ENCODE measurements at regions not wholly inside any gene's neighbourhood (a gene's known extent, or its start where the extent isn't known, plus 50 kb on each side); places are given as distances from the start of the nearest gene placed in this dataset.

DNA sequence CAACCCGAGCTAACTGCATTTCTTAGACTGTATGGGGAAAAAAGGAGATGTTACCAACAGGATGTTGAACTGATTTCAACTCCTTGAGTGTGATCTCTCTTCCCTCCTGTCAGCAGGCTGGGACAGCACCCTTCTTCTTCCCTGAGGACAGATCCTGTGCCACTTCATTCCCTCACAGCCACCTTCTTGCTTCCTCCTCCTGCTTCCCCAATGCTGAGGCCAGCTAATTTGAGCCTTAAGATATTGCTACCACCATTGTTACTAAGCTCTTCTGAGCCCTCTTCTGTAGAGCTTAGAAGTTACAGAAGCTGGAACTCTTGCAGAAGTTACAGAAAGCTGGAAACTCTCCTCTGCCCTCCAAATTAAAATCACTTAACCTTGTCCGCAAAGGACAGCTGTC lies 88.8 kb downstream of the SPTSSA start:
- H3K27ac Mint-ChIP-seq (ENCODE audit: unreplicated experiment), result no peak overlapping the region
- no peak for DNase-seq (ENCODE audit: low spot score)
- no peaks in the 10 kb centered on the region for H3K4me1 Mint-ChIP-seq (ENCODE audit: unreplicated experiment)
- TF ChIP-seq CTCF (IDR thresholded peaks at IDR 0.05; ENCODE audit: unreplicated experiment), result no peak
- no peaks in the 10 kb centered on the region for H3K36me3 Mint-ChIP-seq (ENCODE audit: low read depth, unreplicated experiment)
- no peak overlapping the region for H3K4me3 Mint-ChIP-seq (ENCODE audit: unreplicated experiment)
- no peaks in the 10 kb centered on the region for H3K9me3 Mint-ChIP-seq (ENCODE audit: unreplicated experiment)
- no peaks in the 10 kb centered on the region for H3K27me3 Mint-ChIP-seq (ENCODE audit: unreplicated experiment)

- Mint-ChIP-seq H3K36me3 (ENCODE audit: low read depth, unreplicated experiment) (no peaks in the 10 kb centered on the region), H3K4me1 (ENCODE audit: unreplicated experiment) (no peaks in the 10 kb centered on the region), H3K27me3 (ENCODE audit: unreplicated experiment) (no peaks in the 10 kb centered on the region), H3K4me3 (ENCODE audit: unreplicated experiment) (no peak overlapping the region), H3K9me3 (ENCODE audit: unreplicated experiment) (no peaks in the 10 kb centered on the region), H3K27ac (ENCODE audit: unreplicated experiment) (no peak overlapping the region)
- no peak for TF ChIP-seq CTCF (IDR thresholded peaks at IDR 0.05; ENCODE audit: unreplicated experiment)
- DNase-seq (ENCODE audit: low spot score), result no peak
These were observed 89.3 kb downstream of the SPTSSA start for GRCh38 chr14:34372786-34373185.

DNA sequence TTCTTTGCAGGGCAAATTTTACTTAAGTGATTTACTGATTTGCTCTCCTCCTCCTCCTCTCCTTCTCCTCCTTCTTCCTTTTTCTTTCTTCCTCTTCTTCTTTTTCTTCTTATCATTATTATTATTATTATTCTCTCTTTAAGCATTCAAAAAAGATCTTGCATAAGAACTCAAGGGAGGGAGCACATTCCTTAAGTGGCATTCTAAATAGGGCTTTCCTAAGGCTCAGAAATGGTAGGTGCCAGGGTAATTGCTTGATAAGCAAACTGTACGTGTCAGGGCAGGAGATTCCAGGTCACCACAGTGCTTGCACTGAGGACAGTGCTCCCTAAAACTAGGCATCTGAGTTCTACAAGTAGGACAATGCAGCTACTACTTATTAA lies 92.4 kb downstream of the SPTSSA start:
- H3K9me3 Mint-ChIP-seq (ENCODE audit: unreplicated experiment), result no peaks in the 10 kb centered on the region
- no peaks in the 10 kb centered on the region for H3K36me3 Mint-ChIP-seq (ENCODE audit: low read depth, unreplicated experiment)
- no peak overlapping the region for H3K4me3 Mint-ChIP-seq (ENCODE audit: unreplicated experiment)
- no peaks in the 10 kb centered on the region for H3K4me1 Mint-ChIP-seq (ENCODE audit: unreplicated experiment)
- no peaks in the 10 kb centered on the region for H3K27me3 Mint-ChIP-seq (ENCODE audit: unreplicated experiment)
- TF ChIP-seq CTCF (IDR thresholded peaks at IDR 0.05; ENCODE audit: unreplicated experiment), result no peak
- no peak overlapping the region for H3K27ac Mint-ChIP-seq (ENCODE audit: unreplicated experiment)
- no peak for DNase-seq (ENCODE audit: low spot score)

- Mint-ChIP-seq H3K36me3 (ENCODE audit: low read depth, unreplicated experiment) (no peaks in the 10 kb centered on the region), H3K4me1 (ENCODE audit: unreplicated experiment) (no peaks in the 10 kb centered on the region), H3K27ac (ENCODE audit: unreplicated experiment) (no peak overlapping the region), H3K27me3 (ENCODE audit: unreplicated experiment) (no peaks in the 10 kb centered on the region), H3K9me3 (ENCODE audit: unreplicated experiment) (no peaks in the 10 kb centered on the region), H3K4me3 (ENCODE audit: unreplicated experiment) (no peak overlapping the region)
- DNase-seq (ENCODE audit: low spot score), result no peak
- TF ChIP-seq CTCF (IDR thresholded peaks at IDR 0.05; ENCODE audit: unreplicated experiment), result no peak
These were observed 92.9 kb downstream of the SPTSSA start for GRCh38 chr14:34368971-34369647.

- H3K36me3 Mint-ChIP-seq (ENCODE audit: low read depth, unreplicated experiment), result no peaks in the 10 kb centered on the region
- peaks cover 7% of the 10 kb centered on the region for H3K4me1 Mint-ChIP-seq (ENCODE audit: unreplicated experiment)
- DNase-seq (ENCODE audit: low spot score), result no peak
- H3K27me3 Mint-ChIP-seq (ENCODE audit: unreplicated experiment), result no peaks in the 10 kb centered on the region
- H3K9me3 Mint-ChIP-seq (ENCODE audit: unreplicated experiment), result no peaks in the 10 kb centered on the region
- H3K4me3 Mint-ChIP-seq (ENCODE audit: unreplicated experiment), result no peak overlapping the region
- TF ChIP-seq CTCF (IDR thresholded peaks at IDR 0.05; ENCODE audit: unreplicated experiment), result no peak
- H3K27ac Mint-ChIP-seq (ENCODE audit: unreplicated experiment), result no peak overlapping the region
These were observed 93.7 kb downstream of the SPTSSA start for GRCh38 chr14:34368115-34368970.
